ENCODE measurements at regions not wholly inside any gene's neighbourhood (a gene's known extent, or its start where the extent isn't known, plus 50 kb on each side); places are given as distances from the start of the nearest gene placed in this dataset. TPM values are rescaled to one million over a fixed set of nuclear protein-coding genes. Genes with fewer than 3 reads are reported as not detected.
"Not testable (repeated sequence)": the region's sequence is repeated elsewhere in the genome, so short reads cannot be mapped to it uniquely, and the experiment has no call there.

GRCh38 chr17:43315858-43316521, 82.2 kb upstream of the RNU2-1 start:
- DNase-seq (ENCODE audit: low spot score) = no peak

- DNase-seq (ENCODE audit: low spot score) = no peak
Observed at GRCh38 chr17:43315369-43315768, 81.6 kb upstream of the RNU2-1 start.

- DNase-seq (ENCODE audit: low spot score) = peak; percentile 25
Observed at GRCh38 chr17:43314611-43315011, 80.8 kb upstream of the RNU2-1 start.

GRCh38 chr17:43312011-43312410, 78.2 kb upstream of the RNU2-1 start:
- DNase-seq (ENCODE audit: low spot score) = no peak

- no peak for DNase-seq (ENCODE audit: low spot score)
Observed at GRCh38 chr17:43309505-43310332, 75.9 kb upstream of the RNU2-1 start.

- DNase-seq (ENCODE audit: low spot score) = no peak
Observed at GRCh38 chr17:43308999-43309398, 75.2 kb upstream of the RNU2-1 start.

- not testable (repeated sequence) for DNase-seq (ENCODE audit: low spot score)
Observed at GRCh38 chr17:43304792-43305191, 71.0 kb upstream of the RNU2-1 start.

- DNase-seq (ENCODE audit: low spot score) = not testable (repeated sequence)
Observed at GRCh38 chr17:43303049-43303448, 69.3 kb upstream of the RNU2-1 start.

GRCh38 chr17:43299300-43300076, 65.7 kb upstream of the RNU2-1 start:
- not testable (repeated sequence) for DNase-seq (ENCODE audit: low spot score)

- not testable (repeated sequence) for DNase-seq (ENCODE audit: low spot score)
Observed at GRCh38 chr17:43289670-43290069, 55.9 kb upstream of the RNU2-1 start.

- not testable (repeated sequence) for DNase-seq (ENCODE audit: low spot score)
Observed at GRCh38 chr17:43283606-43284005, 49.8 kb upstream of the RNU2-1 start.

Small RNAs in the stretch of these regions (small RNA-seq; reads per million reads assigned to genes)
- gene RF00004 = not detected
